Astrocyte of the spinal cord (primary cell): ENCODE measurements at regions not wholly inside any gene's neighbourhood (a gene's known extent, or its start where the extent isn't known, plus 50 kb on each side); places are given as distances from the start of the nearest gene placed in this dataset.

Experiments used
- DNase-seq: peaks from one replicate; pipeline ENCODE4 v3.0.0; 2011; ENCODE audit warnings: low read depth, low spot score
- H3K4me3 ChIP-seq: 2 replicates; pipeline ENCODE4 v1.5.1; 2011; ENCODE audit warnings: low read depth, mild to moderate bottlenecking, low read length, moderate library complexity
- in situ Hi-C: cut with HindIII; loops from 2 replicates; pipeline ENCODE4 v1.10.0; 2017; ENCODE audit warnings: low sequenced_read_pairs
- TF ChIP-seq, protein P1 (sequence below): IDR thresholded peaks from 2 replicates; pipeline ENCODE4 v1.5.1; 2012; ENCODE audit warnings: low read depth, mild to moderate bottlenecking, low read length, inconsistent platforms

GRCh38 chr5:98594098-98594497 lies 179.4 kb upstream of the RGMB start:
- no peak for DNase-seq
- TF ChIP-seq, protein P1, sequence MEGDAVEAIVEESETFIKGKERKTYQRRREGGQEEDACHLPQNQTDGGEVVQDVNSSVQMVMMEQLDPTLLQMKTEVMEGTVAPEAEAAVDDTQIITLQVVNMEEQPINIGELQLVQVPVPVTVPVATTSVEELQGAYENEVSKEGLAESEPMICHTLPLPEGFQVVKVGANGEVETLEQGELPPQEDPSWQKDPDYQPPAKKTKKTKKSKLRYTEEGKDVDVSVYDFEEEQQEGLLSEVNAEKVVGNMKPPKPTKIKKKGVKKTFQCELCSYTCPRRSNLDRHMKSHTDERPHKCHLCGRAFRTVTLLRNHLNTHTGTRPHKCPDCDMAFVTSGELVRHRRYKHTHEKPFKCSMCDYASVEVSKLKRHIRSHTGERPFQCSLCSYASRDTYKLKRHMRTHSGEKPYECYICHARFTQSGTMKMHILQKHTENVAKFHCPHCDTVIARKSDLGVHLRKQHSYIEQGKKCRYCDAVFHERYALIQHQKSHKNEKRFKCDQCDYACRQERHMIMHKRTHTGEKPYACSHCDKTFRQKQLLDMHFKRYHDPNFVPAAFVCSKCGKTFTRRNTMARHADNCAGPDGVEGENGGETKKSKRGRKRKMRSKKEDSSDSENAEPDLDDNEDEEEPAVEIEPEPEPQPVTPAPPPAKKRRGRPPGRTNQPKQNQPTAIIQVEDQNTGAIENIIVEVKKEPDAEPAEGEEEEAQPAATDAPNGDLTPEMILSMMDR, result no peak
- H3K4me3 ChIP-seq, result no peak overlapping the region
- in situ Hi-C loops, result no loop called here

- TF ChIP-seq, protein P1, result no peak
- no peak for DNase-seq
- no peak overlapping the region for H3K4me3 ChIP-seq
- in situ Hi-C loops, result no loop called here
Measured at GRCh38 chr5:98599016-98599415, 174.4 kb upstream of the RGMB start.

DNA sequence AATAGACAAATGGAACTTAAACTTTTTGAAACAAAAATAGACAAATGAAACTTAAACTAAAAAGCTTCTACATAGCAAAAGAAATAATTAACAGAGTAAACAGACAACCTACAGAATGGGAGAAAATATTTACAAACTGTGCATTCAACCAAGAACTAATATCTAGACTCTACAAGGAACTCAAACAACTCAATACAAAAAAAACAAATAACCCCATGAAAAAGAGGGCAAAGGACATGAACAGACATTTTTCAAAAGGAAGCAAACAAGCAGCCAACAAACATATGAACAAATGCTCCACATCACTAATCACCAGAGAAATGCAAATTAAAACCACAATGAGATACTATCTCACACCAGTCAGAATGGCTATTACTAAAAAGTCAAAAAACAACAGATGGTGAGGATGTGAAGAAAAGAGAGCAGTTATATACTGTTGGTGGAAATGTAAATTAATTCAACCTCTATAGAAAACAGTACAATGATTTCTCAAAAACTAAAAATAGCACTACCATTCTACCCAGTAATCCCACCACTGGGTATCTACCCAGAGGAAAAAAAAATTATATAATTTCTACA lies 170.8 kb upstream of the RGMB start:
- in situ Hi-C loops, result no loop called here
- DNase-seq, result no peak
- TF ChIP-seq, protein P1, result no peak
- no peak overlapping the region for H3K4me3 ChIP-seq

DNA sequence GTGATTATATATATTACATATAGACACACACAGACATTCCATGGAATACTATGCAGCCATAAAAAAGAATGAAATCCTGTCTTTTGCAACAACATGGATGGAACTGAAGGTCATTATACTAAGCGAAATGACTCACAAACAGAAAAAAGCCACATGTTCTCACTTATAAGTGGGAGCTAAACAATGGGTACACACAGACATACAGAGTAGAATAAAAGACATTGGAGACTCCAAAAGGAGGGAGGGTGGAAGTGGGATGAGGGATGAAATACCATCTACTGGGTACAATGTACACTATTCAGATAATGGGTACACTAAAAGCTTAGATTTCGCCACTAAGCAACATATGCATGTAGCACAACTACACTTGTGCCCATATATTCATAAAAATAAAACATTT lies 170.0 kb upstream of the RGMB start:
- in situ Hi-C loops, result no loop called here
- TF ChIP-seq, protein P1, result no peak
- DNase-seq, result no peak
- H3K4me3 ChIP-seq, result no peak overlapping the region

GRCh38 chr5:98604301-98604700 lies 169.2 kb upstream of the RGMB start:
- DNase-seq, result no peak
- TF ChIP-seq, protein P1, result no peak
- H3K4me3 ChIP-seq, result no peak overlapping the region
- in situ Hi-C loops, result no loop called here

DNA sequence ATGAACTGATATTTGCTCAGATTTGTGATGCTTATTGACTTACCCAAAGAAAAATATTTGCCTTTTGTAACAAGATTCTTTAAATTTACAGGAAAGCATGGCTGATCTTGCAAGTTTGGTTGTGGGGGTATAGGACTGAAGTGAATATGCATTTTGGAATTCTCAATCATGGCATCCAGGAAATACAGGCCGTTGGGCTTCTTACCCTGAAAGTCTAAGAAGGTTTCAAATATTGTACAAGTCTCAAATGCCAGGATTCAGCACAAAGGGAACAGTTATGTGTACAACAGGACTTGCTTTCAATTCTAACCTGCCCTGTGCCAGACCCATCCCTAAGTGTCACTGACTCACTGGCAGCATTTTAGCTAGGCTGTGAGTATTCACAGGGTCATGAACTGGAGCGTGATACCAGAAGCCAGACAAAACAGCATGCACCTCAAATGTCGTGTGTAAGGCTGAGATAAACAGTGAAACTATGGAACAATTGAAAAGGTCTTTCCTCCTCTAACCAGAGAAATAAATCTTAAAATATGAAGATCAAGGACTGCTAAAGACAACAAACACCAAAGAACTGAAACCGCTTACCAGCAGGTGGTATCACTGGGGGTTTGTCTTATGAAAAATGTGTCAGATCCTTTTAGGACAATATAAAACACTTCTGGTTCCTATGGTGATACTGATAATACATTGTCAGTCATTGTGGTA lies 168.6 kb upstream of the RGMB start:
- H3K4me3 ChIP-seq, result no peak overlapping the region
- in situ Hi-C loops, result no loop called here
- TF ChIP-seq, protein P1, result no peak
- peak; percentile 87 for DNase-seq
